GM12873 (cell line): ENCODE measurements at regions not wholly inside any gene's neighbourhood (a gene's known extent, or its start where the extent isn't known, plus 50 kb on each side); places are given as distances from the start of the nearest gene placed in this dataset.

ENCODE experiments used
- CTCF ChIP-seq: IDR thresholded peaks from 2 replicates; pipeline ENCODE4 v1.5.1; 2012; ENCODE audit warnings: low read depth, mild to moderate bottlenecking, moderate library complexity, low read length, control low read depth; ENCODE audit not compliant: insufficient read depth; ENCODE audit errors: missing control alignments

- TF ChIP-seq CTCF = no peak
These were observed 87.3 kb upstream of the PCSK1 start for GRCh38 chr5:96520345-96520744.

- no peak for TF ChIP-seq CTCF
These were observed 89.7 kb upstream of the PCSK1 start for GRCh38 chr5:96522635-96523355.

DNA sequence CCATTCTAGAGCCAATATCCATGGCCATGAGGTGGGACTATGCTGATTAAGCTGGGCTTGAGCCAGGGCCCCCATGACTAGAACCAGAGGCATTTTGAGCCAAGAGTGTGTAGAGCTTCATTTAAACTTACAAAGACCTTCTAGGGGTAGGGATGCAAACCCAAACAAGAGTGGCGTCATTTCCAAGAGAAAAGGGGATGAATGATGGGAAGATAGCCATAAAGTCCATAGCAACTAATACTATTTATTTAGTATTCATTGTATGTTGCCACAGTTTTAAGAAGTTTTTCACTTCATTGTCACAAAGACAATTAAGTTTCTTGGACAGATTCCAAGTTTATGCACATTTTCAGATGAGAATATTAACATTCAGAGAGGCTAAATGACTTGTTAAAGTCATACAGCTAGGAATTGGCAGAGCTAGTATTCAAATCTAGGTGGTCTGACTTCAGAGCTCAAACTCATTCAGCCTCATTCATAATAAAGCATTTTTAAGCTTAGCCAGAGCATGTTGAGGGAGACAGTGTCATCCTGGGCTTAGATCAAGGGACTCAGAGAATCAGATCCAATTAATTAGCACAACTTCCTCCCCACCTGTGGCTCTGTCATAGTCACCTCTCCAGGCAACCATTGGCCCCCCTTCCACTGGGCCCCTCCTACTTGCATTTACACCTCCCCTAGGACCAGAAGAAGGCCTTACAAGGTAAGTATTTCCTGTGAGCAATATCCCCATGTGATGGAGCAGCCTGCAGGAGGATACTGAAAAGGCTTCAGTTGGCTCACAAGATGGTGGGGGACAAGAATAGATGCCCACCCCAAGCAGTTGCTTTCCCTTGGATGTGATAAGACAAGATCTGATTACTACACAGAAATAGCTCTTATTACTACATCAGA, 95.0 kb upstream of the PCSK1 start:
- no peak for TF ChIP-seq CTCF

- TF ChIP-seq CTCF = no peak
These were observed 95.9 kb upstream of the PCSK1 start for GRCh38 chr5:96528826-96529474.

GRCh38 chr5:96529559-96529958, 96.5 kb upstream of the PCSK1 start:
- TF ChIP-seq CTCF = no peak

GRCh38 chr5:96530901-96531300, 97.9 kb upstream of the PCSK1 start:
- no peak for TF ChIP-seq CTCF

GRCh38 chr5:96533371-96533770, 100.3 kb upstream of the PCSK1 start:
- no peak for TF ChIP-seq CTCF
